CD1c-positive myeloid dendritic cell (primary cell): ENCODE measurements at regions not wholly inside any gene's neighbourhood (a gene's known extent, or its start where the extent isn't known, plus 50 kb on each side); places are given as distances from the start of the nearest gene placed in this dataset.

Experiments
- DNase-seq: peaks from one replicate; pipeline ENCODE4 v3.0.0-alpha.2; 2016; ENCODE audit errors: extremely low spot score

DNA sequence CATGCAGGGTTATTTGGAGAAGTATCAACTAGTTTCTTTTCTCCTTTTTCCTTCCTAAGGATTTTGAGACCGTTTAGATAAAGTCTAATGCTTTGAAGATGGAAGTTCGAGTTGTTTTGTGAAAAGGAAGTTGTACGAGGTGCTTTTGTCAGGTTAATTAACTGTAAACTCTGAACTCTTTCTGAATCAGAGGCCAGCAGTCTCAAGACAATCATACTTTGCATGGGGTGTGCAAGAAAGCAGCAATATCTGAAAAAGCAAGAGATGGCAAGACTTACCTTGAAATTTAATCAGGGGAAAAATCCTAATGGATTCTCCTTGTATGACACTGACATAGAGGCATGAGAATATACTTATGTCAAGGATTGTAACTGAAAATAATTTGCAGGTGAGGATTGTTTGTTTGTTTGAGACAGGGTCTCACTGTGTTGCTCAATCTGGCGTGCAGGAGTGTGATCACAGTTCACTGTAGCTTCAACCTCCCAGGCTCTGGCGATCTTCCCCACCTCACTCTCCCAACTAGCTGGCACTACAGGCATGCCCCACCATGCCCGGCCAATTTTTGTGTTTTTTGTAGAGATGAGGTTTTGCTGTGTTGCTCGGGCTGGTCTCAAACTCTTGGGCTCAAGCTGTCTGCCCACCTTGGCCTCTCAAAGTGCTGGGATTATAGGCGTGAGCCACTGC, 170.2 kb upstream of the HMGA2 start:
- DNase-seq: peak; percentile 2

DNA sequence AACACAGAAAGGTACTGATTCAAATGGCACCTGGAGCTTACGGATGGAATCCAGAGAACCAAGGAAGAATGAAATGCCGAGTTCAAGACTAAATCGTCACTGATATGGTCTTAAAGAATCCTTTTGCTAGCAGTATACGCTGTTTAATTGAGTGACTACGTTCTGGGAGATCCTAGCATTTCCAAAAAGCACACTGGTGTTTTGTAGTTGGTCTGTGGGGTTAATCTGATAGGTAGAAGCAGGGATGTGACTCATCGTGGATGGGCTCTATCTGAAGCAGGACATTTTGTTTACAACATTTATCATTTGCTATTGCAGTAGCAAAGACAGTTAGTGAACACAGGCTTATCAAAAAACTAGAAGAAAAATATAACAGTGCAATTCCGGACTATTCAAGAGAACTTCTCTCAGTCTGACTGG, 169.2 kb upstream of the HMGA2 start:
- no peak for DNase-seq

- DNase-seq: no peak
These were observed 168.0 kb upstream of the HMGA2 start for GRCh38 chr12:65656156-65656882.

DNA sequence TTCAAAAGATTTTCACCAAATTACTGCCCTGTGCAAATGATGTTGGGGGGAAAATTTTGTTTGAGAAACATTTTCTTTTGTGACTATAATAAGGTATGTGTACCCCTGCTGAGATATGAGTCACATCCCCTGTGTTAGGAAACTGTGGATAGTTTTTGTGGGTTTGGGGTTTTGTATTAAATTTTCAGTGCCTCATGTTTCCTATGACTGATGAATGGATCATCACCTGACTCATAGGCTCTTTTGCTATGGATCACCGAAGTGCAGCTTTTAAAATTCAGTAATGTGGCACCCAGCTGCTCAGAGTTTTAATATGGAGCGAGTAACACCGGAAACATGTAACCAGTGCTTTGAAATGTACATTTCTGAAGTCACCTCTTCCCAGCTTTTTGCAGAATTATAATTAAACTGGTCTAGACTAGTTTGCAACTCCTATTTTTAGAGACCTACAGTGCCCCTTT, 167.4 kb upstream of the HMGA2 start:
- no peak for DNase-seq

DNA sequence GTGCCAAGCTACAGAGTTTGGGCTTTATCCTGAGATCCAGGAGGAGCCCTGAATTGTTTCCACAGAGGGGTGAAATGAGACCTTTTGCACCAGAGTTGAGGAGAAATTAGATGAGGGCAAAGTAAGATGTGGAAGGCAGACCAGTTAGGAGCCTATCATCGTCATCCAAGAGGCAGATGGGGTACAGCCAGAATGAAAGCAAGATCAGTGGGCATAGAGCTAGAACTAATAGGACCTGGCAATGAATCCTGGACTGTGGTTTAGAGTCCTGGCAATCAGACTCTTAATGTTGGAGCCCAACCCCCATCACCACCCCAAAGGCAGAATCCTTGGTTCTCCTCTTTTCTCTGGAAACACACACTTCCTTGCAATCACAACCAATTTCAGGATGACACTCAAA, 166.6 kb upstream of the HMGA2 start:
- DNase-seq: no peak

- DNase-seq: no peak
These were observed 165.9 kb upstream of the HMGA2 start for GRCh38 chr12:65658360-65658759.

DNA sequence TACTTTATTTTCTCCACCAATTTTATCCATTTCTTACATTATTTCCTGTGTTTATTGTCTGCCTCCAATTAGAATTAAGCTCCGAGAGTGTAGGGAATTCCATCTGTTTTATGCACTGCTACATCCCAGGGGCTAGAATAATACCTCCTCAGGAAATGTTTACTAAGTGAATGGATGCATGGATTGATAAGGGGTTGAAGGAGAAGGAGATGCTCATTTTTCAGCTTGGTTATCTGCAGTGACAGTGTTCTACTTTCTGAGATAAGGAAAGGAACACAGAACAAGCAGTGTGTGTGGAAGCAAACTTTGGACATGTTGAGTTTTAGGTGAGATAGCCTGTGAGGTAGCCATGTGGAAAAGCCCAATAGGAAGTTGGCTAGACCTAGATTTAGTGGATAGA, 164.6 kb upstream of the HMGA2 start:
- no peak for DNase-seq

DNA sequence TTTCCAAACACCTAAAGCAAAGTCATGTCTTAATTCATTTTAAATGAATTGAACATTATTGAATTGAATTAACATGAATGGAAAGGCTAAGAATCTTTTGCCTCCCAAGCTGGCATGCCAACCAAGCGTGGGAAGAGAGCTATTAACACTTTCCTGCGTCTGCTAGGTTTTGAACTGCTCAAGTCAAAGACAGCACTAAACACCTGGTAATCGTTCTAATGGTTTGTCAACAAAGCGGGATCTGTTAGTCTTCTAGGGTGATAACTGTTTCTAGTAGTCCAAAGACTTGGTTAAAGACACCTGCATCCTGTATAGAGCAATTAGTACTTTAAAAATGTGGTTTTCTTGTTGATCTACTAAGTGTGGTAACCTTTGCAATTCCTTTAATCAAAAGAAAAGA, 164.2 kb upstream of the HMGA2 start:
- DNase-seq: no peak

GRCh38 chr12:65660836-65661235, 163.4 kb upstream of the HMGA2 start:
- no peak for DNase-seq

- DNase-seq: no peak
These were observed 161.7 kb upstream of the HMGA2 start for GRCh38 chr12:65662590-65662989.

- DNase-seq: no peak
These were observed 161.2 kb upstream of the HMGA2 start for GRCh38 chr12:65663097-65663496.

DNA sequence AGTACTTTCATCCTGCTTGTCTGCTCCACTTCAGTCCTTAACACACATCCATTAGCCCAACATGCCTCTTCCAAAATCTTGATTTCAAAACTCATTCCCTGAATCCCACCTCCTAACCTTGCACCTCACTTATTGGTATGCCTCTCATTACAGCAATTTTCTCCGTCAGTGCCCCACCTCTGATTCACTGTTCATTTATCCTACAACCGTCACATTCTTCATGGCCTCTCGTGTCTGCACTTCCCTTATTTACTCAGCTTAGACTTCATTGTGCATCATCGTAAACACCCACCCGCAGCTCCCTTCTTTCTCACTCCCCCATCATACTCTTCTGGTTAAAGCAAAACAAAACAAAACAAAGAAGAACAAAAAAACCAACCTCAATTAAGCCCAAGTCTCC, 160.6 kb upstream of the HMGA2 start:
- no peak for DNase-seq

DNA sequence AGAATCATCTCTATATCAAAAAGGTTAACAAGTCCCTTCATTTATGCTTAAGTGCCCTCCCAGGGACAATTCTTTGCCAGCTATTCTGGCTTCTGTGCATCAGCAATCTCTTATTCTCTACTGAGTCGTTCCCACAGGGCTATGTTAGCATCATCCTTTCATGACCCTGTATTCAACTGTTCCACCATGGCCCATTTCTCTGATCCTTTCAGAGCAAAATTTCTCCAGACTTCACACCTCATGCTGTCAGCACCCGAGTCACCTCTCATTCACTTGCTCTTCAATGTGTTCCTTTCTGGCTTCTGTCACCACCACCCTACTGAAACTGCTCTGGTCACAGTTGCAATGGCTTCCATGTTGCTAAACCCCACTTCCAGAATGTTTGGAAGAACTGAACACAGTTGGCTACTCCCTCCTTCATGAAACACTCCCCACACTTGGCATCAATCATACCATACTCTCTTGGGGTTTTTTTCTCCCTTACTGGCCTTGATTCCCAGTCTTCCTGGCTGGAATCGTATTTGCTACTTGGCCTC, 159.5 kb upstream of the HMGA2 start:
- DNase-seq: no peak

DNA sequence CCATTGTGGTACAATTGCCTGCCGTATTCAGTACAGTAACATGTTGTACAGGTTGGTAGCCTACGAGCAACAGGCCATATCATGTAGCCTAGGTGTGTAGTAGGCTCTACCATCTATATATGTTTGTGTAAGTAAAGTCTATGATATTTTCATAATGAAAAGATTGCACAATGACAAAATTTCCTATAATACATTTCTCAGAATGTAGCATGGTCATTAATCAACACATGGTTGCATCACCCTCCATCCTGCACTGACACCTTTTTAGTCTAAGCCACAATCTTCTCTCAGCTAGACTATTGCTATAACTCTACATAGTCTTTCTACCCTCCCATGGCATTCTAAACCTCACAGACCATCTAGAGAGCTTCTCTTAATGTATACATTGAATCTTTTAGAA, 158.5 kb upstream of the HMGA2 start:
- no peak for DNase-seq

DNA sequence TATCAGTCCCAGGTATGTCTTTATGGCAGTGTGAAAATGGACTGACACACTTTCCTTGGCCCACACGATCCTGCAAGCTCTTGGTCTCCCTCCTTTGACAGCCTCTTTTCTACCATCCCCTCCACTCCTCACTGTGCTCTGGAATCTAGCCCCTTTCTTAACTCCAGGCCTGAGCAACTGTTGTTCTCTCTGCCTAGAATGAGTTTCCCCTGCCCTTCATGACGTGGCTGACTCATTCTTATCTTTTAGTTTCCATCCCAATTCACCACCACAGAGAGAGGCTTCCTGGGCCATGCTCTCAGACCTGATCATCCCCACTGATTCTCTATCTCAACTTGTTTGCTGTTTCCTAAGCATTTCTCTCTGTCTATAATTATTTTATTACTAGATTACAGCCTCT, 157.4 kb upstream of the HMGA2 start:
- DNase-seq: no peak

GRCh38 chr12:65667932-65668331, 156.4 kb upstream of the HMGA2 start:
- DNase-seq: no peak

GRCh38 chr12:65668981-65669695, 155.1 kb upstream of the HMGA2 start:
- DNase-seq: no peak

DNA sequence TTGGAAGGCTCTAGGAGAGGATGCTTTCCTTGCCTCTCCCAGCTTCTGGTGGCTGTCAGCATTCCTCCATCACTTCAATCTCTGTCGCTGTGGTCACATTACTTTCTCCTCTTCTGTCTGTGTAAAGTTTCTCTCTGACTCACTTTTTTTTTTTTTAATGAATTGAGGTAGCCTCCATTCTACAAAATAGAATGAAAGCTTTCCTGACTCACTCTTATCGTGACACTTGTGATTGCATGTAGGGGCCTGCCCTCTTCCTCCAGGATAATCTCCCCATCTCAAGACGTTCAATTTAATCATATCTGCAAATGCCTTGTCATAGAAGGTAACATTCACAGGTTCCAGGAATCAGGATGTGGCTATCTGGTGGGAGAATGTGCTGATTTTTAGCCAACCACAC, 153.5 kb upstream of the HMGA2 start:
- no peak for DNase-seq

DNA sequence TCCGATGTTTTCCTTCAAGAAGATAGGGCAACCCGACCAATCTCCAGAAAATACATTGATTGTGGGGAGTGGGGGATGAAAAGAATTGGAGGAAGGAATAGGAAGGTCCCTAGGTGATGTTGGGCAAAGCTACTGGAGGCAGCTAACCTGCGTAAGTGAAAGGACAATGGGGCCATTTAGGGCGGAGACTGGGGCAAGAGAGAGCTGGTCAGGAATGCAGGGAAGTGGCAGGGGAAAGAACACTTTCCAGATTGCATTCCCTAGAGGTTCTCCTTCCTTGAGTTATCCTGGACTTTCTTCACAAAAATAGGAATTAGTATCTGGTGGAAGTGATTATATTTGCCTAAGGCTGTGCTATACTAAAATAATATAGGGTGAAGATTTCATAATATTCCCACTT, 151.8 kb upstream of the HMGA2 start:
- DNase-seq: no peak

GRCh38 chr12:65673156-65673690, 151.1 kb upstream of the HMGA2 start:
- DNase-seq: no peak

GRCh38 chr12:65673732-65674131, 150.6 kb upstream of the HMGA2 start:
- DNase-seq: no peak

DNA sequence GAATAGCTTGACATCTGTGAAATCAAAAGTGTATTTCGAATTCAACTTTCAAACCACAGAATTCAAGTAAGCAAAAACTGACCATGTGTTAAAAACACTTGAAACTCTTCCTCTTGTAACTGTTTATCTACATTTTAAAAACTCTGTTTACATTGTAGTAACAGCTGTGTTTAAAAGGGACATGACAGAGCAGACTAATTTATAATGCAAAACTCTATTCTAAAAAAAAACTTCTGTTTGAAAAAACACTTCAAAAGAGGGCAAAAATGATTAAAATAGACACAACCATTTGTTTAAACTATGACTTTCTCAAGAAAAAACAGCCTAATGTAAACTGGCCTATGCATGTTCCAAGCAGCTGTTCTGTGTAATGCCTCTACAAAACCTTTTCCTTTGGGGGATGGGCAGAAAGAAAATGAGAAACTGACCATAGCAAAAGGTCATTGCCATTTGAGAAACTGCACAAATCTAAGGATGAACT, 149.1 kb upstream of the HMGA2 start:
- DNase-seq: no peak
